HAP-1 (cell line): ENCODE measurements at regions not wholly inside any gene's neighbourhood (a gene's known extent, or its start where the extent isn't known, plus 50 kb on each side); places are given as distances from the start of the nearest gene placed in this dataset.

Source experiments
- DNase-seq, 2 experiments: peaks; one replicate each; pipeline ENCODE4 v3.0.0-alpha.2; 2016 to 2020; ENCODE audit warnings: low spot score in 2 of 2
- H3K27me3 ChIP-seq: fragments of 250-450 bp; sonication (Bioruptor Pico); 2 replicates; pipeline ENCODE4 v1.5.1; 2020; ENCODE audit warnings: low read depth, mild to moderate bottlenecking, moderate library complexity
- H3K36me3 ChIP-seq: fragments of 250-450 bp; sonication (Bioruptor Pico); replicated peaks from 2 replicates; pipeline ENCODE4 v1.5.1; 2020; ENCODE audit warnings: mild to moderate bottlenecking
- H3K4me1 ChIP-seq: fragments of 250-450 bp; sonication (Bioruptor Pico); 2 replicates; pipeline ENCODE4 v1.5.1; 2020; ENCODE audit warnings: mild to moderate bottlenecking
- H3K4me3 ChIP-seq: fragments of 250-450 bp; sonication (Bioruptor Pico); 2 replicates; pipeline ENCODE4 v1.5.1; 2020; ENCODE audit warnings: mild to moderate bottlenecking, moderate library complexity
- H3K9me3 ChIP-seq: fragments of 250-450 bp; sonication (Bioruptor Pico); 2 replicates; pipeline ENCODE4 v1.5.1; 2020; ENCODE audit warnings: mild to moderate bottlenecking, moderate library complexity
- in situ Hi-C: fragments of 300-500 bp; cut with MboI; formaldehyde crosslinking; loops from 3 replicates; pipeline ENCODE4 v1.14.3; 2020; ENCODE audit warnings: low sequenced_read_pairs, inconsistent platforms, mixed read lengths

DNA sequence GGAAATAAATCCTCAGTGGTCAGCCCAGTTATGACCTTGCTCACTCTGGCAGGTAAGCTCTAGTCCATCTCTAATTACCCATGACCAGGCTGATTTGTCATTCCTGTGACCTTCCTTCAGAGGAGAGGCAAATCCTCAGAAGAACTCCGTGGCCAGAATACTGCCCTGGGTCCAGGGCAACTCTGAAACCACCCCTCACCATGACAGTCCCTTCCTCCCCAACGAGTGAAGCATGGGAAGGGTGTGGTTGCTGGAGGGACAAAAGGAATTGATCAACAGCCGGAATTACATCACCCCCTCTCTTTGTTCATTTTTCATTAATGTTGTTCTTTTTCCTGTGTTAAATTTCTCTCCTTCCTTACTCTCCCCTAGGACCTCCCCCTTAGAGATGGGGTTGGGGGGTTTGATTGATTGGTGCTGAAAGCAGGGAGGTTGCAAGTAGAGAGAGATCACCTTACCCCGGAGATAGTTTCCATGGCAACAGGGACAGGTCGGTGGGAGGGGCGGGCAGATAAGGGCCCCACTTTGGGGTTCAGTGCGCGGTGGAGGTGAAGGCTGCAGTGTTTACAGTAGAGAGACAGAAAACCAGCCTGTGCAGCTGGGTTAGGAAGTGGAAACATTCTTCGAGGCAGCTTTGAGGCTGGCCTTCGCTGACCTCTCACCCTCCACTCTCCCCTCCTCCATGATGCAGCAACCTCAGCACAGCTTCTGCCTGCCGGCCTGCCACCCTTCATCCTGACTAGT is 647.4 kb downstream of the BCOR start:
- no peak for DNase-seq
- H3K9me3 ChIP-seq = no peaks in the 10 kb centered on the region
- H3K36me3 ChIP-seq = no peaks in the 10 kb centered on the region
- H3K27me3 ChIP-seq = no peaks in the 10 kb centered on the region
- no peak overlapping the region for H3K4me3 ChIP-seq
- in situ Hi-C loops = no loop called here
- no peaks in the 10 kb centered on the region for H3K4me1 ChIP-seq

DNA sequence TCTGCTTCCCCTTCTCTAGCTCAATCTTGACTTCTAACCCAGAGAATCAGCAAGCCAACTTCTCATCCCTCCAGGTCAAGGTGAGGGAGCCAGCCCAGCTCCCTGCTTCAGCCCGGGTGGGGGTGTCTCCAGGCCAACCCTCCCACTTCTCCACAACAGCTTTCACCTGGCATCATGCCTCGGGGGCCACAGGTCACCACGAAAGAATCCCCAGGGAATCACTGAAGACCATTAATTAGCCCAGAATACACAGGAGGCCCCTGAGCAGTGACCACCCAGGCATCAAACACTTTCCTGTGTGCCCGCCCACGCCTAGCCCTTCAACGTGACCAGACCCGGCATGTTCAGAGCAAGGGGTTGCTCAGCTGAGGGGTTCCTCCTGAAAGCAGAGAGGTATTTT is 646.7 kb downstream of the BCOR start:
- no peaks in the 10 kb centered on the region for H3K36me3 ChIP-seq
- H3K4me1 ChIP-seq = no peaks in the 10 kb centered on the region
- H3K27me3 ChIP-seq = no peaks in the 10 kb centered on the region
- H3K9me3 ChIP-seq = no peaks in the 10 kb centered on the region
- no peak for DNase-seq
- in situ Hi-C loops = no loop called here
- H3K4me3 ChIP-seq = no peak overlapping the region

DNA sequence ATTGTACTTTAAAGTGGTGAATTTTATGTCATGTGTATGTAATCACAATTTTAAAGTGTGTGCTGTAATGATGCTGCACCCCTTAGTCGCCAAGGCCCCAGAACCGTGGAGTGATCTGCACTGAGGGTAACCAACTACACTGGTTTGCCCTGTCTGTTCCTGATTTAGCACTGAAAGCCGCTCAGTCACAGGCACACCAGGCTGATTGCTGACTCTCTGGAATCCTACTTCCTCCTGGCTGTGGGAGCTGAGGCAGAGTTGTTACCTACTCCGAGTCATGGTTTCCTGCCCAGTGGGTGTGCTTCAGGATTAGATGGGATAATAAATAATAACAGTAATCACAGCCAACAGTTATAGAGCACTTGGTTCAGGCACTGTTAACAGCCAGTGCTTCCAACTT is 645.4 kb downstream of the BCOR start:
- Histone ChIP-seq H3K36me3 (no peaks in the 10 kb centered on the region), H3K27me3 (no peaks in the 10 kb centered on the region), H3K4me3 (no peak overlapping the region), H3K9me3 (no peaks in the 10 kb centered on the region), H3K4me1 (no peaks in the 10 kb centered on the region)
- DNase-seq = no peak
- in situ Hi-C loops = no loop called here

DNA sequence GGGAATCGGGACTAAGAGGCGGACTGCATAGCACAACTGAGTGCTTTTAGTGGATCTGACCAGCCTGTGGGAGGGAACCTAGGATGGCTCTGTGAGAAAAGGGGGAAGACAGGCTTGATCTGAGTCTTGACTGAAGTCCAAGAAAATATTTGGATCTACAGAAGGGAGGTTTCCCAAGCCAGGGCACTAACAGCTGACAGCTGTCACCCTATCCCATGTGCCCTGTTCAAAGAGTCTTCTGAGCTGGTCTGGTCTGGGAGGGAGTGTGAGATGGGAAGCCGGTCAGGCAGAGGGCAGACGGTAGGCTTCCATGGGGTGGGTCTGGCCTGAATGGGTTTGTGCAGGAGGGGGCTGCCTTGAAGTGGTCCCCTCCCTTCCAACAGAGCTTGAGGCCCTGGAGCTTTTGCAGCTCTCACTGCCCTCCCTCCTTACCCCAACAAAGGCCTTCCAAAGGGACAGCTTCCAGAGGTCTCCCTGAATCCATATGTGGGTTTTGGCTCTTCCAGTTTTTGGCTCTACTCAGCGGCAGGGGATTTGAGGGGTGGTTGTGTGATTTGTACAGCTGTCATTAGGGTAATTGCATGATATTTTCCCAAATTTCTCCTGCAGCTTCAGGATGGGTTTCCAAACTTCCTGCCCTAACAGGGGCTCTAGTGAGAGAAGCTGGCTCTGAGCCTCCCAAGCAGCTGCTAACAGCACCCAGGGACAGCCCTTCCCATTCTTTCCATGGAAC is 643.7 kb downstream of the BCOR start:
- no peaks in the 10 kb centered on the region for H3K27me3 ChIP-seq
- no peaks in the 10 kb centered on the region for H3K9me3 ChIP-seq
- H3K4me1 ChIP-seq = no peaks in the 10 kb centered on the region
- no peak overlapping the region for H3K4me3 ChIP-seq
- in situ Hi-C loops = no loop called here
- DNase-seq = no peak
- no peaks in the 10 kb centered on the region for H3K36me3 ChIP-seq

DNA sequence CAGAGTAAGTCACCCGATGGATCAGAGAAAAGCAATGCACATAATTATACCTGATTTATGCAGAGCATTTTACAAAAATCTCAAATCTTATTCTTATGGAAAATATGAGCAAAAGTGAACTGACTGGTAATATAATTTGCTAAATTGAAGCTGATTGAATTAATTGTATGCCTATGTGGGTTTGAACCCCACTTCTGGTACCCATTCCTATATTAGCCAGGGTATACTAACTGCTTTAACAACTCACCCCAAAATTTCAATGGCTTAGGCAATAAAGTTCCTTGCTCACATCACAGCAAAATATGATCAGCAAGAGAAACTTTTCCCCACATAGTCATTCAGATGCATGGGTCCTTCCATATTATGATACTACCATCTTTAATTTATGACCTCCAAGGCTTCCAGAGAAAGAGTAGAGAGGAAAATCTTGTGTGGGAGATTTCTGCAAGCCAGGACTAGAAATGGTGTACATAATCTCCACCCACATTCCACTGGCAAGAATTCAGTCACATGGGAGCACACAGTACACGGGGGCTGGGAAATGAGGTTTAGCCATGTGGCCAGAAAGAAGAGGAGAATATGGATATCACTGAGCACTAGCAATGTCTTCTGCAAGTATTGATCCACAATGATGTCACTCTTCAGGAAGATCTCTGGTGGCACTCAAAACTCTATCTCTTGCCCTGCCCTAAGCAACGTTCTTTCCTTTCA is 640.7 kb downstream of the BCOR start:
- DNase-seq = no peak
- in situ Hi-C loops = no loop called here
- H3K9me3 ChIP-seq = no peaks in the 10 kb centered on the region
- H3K36me3 ChIP-seq = no peaks in the 10 kb centered on the region
- H3K4me3 ChIP-seq = no peak overlapping the region
- H3K27me3 ChIP-seq = no peaks in the 10 kb centered on the region
- no peaks in the 10 kb centered on the region for H3K4me1 ChIP-seq

DNA sequence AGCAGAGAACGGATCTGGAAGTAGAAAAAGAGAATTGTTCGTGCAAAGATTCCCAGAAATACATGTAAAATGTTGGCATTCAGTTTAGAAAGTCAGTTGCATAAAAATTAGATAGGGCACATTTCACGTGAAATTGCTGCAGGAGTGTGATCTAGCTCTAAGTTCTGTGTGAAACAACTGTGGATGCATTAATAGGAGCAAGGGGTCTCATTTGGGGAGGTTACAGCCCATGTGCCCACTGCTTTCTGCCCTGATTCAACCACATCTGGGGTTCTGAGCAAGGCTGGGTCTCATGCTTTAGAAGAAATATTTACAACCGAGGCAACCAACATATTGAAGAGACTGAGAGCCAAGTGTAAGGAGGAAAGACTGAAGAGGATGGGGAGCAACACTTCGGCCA is 639.0 kb downstream of the BCOR start:
- Histone ChIP-seq H3K36me3 (no peaks in the 10 kb centered on the region), H3K4me3 (no peak overlapping the region), H3K9me3 (no peaks in the 10 kb centered on the region), H3K4me1 (no peaks in the 10 kb centered on the region), H3K27me3 (no peaks in the 10 kb centered on the region)
- DNase-seq = no peak
- in situ Hi-C loops = no loop called here

DNA sequence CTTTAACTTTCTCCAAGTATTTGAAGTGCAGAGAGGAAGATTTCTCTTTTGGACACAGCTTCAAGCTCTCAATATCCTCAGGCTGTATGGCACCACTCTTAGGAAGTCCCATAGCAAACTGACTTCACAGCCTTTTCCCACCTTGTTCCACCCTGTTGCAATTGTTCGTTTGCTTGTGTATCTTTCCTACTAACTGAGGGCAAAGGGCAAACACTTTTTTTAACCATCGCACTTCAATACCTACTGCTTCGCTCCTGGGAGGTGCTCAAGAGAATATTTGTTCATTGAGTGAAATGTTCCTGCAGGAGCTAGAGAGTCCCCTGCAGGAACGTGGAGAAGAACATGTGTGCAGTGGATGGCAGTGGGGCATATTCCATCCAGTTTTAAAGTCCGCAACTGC is 638.6 kb downstream of the BCOR start:
- Histone ChIP-seq H3K36me3 (no peaks in the 10 kb centered on the region), H3K4me1 (no peaks in the 10 kb centered on the region), H3K27me3 (no peaks in the 10 kb centered on the region), H3K9me3 (no peaks in the 10 kb centered on the region), H3K4me3 (no peak overlapping the region)
- DNase-seq = no peak
- in situ Hi-C loops = no loop called here

DNA sequence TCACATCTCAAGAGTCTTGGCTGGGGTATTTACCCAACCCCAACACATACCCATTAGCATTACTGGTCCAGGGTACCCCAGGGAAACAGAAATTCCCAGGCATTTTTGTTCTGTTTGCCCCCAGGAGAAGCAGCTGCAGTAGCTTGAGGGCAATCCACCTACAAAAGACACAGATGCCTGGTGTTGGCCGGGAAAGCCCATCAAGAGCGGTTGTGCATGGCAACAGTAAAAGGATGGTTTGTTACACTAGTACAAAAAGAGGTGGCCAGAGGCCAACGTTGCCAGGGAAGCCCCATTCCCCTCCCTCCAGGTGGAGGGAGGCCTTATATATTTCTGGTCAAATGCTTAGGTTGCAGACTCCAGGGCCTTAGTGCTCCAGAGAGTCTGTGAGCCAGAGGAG is 637.8 kb downstream of the BCOR start:
- in situ Hi-C loops = no loop called here
- H3K36me3 ChIP-seq = no peaks in the 10 kb centered on the region
- no peak for DNase-seq
- no peaks in the 10 kb centered on the region for H3K4me1 ChIP-seq
- no peaks in the 10 kb centered on the region for H3K27me3 ChIP-seq
- H3K9me3 ChIP-seq = no peaks in the 10 kb centered on the region
- H3K4me3 ChIP-seq = no peak overlapping the region

DNA sequence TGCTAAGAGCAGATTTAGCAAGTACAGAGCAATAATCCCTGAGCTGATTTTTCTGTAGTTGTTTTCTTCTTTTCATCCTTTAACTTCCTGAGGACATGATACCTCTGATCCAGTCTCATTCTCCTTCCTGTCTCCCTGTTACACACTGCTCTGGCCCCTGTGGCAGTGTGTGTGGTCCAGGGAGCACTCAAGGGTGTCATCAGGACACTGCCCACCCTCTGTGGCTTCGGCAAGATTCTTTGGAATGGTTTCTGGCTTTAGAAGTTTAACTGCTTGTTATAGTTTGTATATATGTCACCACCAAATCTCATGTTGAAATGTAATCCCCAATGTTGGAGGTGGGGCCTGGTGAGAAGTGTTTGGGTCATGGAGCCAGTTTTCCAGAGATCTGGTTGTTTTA is 637.3 kb downstream of the BCOR start:
- Histone ChIP-seq H3K4me1 (no peaks in the 10 kb centered on the region), H3K9me3 (no peaks in the 10 kb centered on the region), H3K4me3 (no peak overlapping the region), H3K36me3 (no peaks in the 10 kb centered on the region), H3K27me3 (no peaks in the 10 kb centered on the region)
- no peak for DNase-seq
- in situ Hi-C loops = no loop called here

DNA sequence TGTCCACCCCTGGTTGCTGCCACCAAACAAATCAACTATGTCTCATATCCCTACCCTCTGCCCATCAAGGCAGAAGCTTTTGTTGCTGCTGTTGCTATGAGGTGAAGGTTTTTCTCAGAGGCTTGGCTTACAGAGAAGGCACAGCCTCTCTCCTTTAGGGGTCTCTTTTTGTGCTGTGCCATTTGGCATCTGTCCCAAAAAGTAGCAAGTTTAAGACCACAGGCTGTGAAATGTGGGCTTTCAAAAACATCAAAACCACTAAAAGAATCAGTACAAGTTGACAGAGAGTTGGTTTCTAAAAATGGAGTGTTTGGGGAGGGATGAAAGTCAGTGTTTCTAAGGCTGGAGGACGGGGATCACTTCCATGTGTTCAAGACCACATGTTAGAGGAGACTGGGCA is 634.9 kb downstream of the BCOR start:
- H3K4me3 ChIP-seq = no peak overlapping the region
- no peaks in the 10 kb centered on the region for H3K9me3 ChIP-seq
- in situ Hi-C loops = no loop called here
- H3K36me3 ChIP-seq = no peaks in the 10 kb centered on the region
- no peaks in the 10 kb centered on the region for H3K27me3 ChIP-seq
- DNase-seq = no peak
- no peaks in the 10 kb centered on the region for H3K4me1 ChIP-seq

DNA sequence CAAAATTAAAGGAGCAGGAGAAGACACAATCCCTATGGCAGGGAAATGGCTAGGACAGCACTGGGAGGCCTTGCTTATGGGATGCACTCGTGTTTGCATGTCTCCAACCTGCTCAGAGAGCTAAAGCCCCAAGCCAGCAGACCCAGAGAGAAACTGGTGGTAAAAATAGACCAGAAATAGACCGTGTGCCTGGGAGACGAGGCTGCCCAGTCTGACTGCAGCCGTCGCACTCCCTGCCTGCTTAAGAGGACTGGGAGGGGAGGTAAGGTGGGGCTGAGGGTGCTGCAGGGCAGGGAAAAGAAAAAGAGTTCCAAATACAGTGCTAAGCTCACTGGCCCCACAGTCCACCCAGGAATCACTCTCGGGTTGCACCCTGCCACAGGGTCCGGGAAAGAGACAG is 633.5 kb downstream of the BCOR start:
- in situ Hi-C loops = no loop called here
- DNase-seq = no peak
- no peaks in the 10 kb centered on the region for H3K9me3 ChIP-seq
- H3K4me3 ChIP-seq = no peak overlapping the region
- H3K36me3 ChIP-seq = no peaks in the 10 kb centered on the region
- H3K4me1 ChIP-seq = no peaks in the 10 kb centered on the region
- no peaks in the 10 kb centered on the region for H3K27me3 ChIP-seq

DNA sequence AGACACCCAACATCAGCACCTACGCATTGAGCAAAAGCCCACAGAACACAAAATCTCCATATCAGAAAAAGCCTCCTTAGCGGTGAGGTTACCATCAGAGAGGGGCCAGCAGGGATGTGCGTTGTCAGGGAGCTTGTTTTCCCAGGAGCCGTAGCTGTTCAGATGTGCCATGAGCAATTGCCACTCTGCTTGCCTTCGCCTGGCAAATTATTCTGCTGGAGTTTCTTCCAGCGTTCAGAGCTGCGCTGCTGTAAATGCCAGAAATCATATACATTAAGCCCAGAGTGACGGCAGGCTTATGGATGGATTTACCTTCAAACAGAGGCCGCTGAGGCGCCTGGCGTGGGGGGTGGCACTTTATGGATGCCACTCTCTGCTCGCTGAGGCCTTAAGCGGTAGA is 632.3 kb downstream of the BCOR start:
- Histone ChIP-seq H3K4me1 (no peaks in the 10 kb centered on the region), H3K27me3 (no peaks in the 10 kb centered on the region), H3K36me3 (no peaks in the 10 kb centered on the region), H3K9me3 (no peaks in the 10 kb centered on the region), H3K4me3 (no peak overlapping the region)
- DNase-seq = no peak
- in situ Hi-C loops = no loop called here

DNA sequence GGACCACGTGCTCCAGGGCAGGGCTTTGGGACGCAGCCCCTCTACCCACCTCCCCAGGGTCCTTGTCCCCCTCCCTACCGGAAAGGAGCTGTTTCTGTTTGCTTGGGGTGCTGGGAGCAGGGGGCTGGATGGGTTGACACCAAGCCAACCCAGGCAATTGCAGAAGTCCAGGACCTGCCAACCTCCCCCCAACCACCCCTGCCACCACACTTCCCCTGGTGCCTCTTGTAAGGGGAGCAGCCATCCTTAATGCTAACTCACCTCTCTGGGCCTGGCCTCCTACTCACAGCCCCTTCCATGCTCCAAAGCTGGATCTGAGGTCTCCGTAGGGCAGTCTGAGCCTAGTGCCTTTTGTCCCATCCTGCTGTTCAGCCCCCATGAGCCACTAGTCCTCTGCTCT is 631.9 kb downstream of the BCOR start:
- DNase-seq = no peak
- in situ Hi-C loops = no loop called here

DNA sequence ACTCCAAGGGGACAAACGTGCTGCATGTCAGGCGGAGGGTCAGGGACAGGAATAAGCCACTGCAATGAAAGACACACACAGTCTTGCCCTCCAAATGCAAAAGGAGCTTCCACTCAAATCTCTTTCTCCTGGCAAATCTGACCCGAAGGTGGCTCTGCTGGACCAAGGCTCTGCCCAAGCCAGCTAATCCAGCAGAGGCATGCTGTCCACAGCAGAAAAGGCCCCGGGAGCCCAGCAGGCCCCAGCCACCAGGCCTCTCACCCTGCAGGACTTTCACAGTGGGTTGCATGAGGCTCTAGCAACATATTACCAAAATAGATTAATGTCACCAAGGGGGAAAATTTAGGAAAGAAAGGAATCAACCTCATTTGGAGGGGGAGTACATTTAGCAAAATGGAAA is 628.6 kb downstream of the BCOR start:
- no peaks in the 10 kb centered on the region for H3K9me3 ChIP-seq
- H3K36me3 ChIP-seq = no peaks in the 10 kb centered on the region
- no peak for DNase-seq
- no peaks in the 10 kb centered on the region for H3K27me3 ChIP-seq
- H3K4me3 ChIP-seq = no peak overlapping the region
- in situ Hi-C loops = no loop called here
- H3K4me1 ChIP-seq = no peaks in the 10 kb centered on the region

More for the DNA sequence above, 631.9 kb downstream of the BCOR start:
- no peaks in the 10 kb centered on the region for H3K4me1 ChIP-seq
- H3K4me3 ChIP-seq = no peak overlapping the region
- H3K36me3 ChIP-seq = no peaks in the 10 kb centered on the region
- H3K9me3 ChIP-seq = no peaks in the 10 kb centered on the region
- H3K27me3 ChIP-seq = no peaks in the 10 kb centered on the region
